Activated CD4-positive, CD25-positive, alpha-beta regulatory T cell (primary cell): ENCODE measurements at regions not wholly inside any gene's neighbourhood (a gene's known extent, or its start where the extent isn't known, plus 50 kb on each side); places are given as distances from the start of the nearest gene placed in this dataset.
"Not testable (repeated sequence)": the region's sequence is repeated elsewhere in the genome, so short reads cannot be mapped to it uniquely, and the experiment has no call there.

Source experiments
- DNase-seq, 4 experiments: peaks; one replicate each; lab custom pipeline; 2025; lab: John Stamatoyannopoulos, UW

DNA sequence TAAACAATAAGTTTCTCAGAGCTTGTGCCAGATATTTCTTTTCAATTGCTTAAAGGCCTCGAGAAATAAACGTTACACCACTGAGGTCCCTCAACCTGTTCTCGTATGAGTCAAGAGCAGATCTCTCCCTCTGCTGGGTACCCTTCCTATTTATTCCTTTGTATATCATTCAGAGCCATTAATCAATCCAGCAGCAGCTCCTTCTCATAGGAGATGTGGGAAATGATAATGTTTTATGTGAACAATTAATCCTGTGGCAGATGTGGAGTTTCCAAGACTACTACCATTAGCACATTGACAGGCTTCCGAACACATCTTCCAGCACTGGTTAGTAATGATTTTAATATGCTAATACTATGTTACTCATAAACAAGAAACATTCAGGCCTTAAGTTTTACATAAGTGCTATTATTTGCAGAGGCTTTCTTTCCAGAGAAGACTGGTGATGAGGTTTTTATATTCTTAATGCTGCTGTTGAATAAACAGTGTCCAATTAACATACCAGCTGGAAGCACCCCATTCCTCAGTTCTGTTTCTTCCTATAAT lies 196.5 kb downstream of the ZNF608 start:
- no peak for DNase-seq

DNA sequence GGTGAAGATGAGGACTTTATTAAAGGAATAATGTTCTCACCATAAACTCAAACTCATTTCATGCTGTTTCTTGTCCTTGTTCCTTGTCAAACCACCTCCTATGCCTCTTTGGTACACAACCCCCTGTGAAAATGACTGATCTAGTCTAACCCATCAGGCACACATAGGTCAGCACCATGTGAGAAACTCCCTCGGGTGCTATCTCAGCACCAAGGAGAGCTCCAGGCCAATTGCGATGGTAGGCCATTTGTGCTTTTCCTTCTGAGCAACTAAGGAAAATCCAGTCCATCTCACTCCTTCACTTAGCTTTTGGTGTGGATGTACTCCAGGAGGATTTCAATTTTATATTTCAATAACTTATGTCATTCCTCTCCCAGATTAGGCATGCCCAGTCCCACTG lies 199.8 kb downstream of the ZNF608 start:
- DNase-seq, result no peak

DNA sequence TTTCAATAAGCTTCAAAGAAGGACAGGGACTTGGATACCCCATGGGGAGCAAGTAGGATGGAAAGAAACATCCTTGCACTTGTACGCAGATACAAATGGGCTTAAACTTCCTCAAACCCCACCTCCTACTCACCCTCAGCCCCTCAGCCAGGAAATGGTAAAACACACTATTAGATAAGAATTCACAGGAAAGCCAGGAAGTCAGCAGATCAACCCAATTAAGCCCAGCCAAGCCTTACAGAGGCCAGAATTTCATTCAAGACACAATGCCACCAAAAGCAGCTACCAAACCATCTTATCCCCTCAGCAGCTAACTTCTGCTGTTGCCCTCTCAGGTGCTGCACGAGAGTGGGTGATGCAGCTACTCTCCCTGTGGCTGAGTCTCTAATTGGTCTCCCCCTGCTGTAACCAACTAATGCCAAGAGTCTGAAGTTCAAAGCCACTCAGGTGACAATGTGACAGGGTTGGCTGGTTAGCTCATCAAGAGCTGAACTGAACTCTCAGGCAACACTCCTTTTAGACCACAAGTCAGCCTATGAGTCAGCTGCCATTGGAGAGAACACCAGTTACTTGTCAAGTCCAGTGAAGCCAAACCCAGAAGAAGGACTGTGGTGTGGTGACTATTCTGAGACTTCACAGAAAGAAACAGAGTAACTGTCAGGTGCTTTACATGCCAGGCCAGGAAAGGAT lies 201.9 kb downstream of the ZNF608 start:
- DNase-seq, result no peak

DNA sequence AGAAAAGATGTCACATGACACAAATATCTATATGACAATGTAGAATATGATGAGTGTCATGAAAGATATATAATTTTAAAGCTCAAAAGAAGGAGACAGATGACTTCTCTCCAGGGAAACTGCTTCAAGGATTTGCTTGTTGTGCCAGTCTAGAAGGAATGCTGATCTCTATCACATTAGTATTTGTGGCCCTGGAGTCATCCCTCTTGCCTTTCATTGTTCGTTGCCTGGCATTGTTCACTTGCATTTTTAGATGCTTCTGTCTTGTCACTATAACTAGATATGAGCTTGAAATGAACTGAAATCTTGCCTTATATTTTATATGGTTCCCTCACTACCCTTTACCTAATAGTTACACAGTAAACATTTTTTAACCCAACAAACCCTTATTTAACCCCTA lies 207.5 kb downstream of the ZNF608 start:
- DNase-seq, result no peak

DNA sequence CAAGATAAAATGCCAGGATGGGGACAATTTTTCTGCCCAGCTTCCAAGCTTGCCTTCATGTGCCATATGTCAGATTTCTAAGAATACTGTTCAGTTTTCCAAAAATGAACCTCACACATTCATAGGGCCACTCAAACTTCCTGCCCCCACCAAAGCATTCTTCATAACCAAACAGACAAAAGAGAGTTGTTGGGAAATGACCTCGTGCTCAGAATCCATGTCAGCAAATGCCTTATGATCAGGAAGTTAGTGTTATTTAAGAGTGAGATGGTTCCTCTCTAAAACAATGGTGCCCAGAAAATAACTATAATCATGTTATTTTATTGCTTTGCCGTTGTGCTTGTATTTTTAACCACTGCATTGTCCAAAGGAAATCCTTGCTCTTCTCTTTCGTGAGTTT lies 208.2 kb downstream of the ZNF608 start:
- no peak for DNase-seq

DNA sequence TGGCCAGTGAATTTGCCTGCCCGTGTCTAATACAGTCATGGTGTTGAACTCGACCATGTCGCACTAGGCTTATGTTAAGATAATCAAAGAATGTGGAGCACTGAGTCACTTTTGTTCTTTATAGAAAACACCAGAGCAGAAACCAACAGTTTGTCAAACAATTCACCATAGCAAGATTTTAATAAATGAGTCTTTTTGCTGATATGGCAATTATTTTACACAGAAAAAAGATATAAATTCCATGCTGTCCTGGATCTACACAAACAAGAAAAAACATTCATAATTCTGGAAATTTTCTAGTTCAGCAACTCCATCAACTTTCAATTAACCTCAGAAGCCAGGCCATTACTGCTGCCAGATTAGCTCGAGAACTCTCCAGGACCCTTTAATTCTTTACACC lies 208.9 kb downstream of the ZNF608 start:
- DNase-seq, result no peak

DNA sequence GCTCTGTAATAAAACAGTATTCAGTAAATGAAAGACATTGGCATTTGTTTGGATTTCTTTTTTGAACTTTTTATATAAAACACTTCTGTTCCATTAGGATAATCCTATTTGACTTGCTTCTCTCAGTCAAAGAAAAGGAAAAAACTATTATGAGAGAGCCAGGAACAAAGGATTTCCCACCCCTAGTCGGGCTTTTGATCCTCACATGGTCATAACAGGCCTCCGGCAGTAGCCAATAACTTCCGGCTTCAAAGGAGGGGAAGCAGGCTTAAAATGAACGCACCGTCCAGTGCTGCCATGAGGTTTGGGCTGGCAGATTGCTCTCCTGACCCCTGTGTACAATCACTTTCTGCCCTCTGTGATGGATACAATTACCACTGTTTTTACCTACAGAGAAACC lies 209.3 kb downstream of the ZNF608 start:
- no peak for DNase-seq

DNA sequence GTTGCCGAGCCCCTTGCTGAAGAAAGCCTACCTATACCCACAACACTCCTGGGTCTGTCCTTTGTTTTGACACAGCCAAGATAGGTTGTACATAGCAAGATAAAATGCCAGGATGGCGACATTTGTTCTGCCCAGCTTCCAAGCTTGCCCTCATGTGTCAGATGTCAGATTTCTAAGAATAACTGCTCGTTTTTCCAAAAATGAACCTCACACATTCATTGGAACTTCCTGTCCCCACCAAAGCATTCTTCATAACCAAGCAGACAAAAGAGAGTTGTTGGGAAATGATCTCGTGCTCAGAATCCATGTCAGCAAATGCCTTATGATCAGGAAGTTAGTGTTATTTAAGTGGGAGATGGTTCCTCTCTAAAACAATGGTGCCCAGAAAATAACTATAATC lies 210.1 kb downstream of the ZNF608 start:
- no peak for DNase-seq

DNA sequence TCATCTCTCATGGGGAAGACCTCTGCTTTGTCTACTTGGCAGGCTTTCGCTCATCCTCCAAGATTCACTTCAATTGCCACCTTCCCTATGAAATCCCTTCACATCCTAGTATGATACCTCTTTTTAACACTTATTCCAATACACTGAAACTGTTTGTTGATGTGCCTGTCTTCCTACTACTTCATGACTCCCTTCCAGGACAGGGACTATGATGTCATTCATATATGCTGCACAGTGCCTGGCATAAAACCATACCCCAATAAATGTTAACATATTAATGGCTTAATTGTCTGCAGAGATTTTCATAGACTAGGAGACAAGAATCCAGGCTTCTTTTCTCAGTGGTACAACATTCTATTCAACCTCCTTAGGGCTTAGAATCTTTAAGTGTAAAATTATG lies 215.5 kb downstream of the ZNF608 start:
- no peak for DNase-seq

DNA sequence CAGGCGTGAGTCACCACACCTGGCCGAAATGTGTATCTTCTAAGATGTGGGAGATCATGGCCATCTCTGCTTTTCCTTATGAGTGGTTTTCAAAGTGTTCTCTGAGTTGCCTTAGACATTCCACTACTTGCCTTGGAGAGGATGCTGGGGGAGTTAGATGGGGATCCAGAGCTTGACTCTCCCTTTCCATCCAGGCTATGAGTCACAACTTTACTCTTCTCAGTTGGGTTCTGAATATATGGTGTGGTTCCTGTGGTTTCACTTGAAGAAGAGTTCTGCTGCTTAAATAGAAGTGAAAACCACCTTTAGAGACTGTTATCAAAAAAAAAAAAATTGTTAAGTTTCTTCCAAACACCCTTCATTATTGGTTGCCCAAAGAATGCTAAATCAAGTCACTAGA lies 217.6 kb downstream of the ZNF608 start:
- no peak for DNase-seq

DNA sequence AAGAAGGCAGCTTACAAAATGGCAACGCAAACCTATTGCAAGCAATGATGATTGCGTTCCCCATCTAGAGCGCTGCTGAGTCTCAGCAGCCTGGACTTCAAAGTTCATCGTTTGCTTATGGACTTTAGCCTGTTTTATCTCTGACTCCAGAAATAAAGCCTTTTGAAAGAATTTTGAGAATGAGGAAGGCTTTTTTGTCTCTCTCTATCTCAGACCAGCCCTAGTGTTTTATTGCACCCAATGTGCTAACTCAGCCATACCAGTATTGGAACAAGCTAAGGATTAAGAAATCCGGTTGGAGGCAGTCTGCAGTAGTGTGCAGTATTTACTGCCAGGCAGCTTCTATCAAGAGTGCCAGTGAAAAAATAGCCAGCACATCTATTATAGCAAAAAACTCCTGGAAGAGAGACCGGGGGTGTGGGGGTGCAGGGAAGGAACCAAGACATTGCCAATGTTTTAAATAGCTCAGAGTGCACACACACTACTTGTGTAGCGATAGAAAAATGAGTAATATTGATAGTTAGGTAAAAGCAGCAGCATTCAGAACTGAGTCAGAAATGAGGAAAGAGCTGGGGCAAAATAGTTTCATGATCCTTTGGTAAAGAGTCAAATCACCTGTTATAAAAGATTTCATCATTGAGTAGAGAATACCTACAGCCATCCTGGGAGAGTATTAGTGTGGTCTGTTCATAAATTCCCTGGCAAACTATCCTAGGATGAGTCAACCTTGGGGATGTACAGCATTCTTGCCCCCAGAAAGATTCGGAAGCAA lies 219.0 kb downstream of the ZNF608 start:
- no peak for DNase-seq

DNA sequence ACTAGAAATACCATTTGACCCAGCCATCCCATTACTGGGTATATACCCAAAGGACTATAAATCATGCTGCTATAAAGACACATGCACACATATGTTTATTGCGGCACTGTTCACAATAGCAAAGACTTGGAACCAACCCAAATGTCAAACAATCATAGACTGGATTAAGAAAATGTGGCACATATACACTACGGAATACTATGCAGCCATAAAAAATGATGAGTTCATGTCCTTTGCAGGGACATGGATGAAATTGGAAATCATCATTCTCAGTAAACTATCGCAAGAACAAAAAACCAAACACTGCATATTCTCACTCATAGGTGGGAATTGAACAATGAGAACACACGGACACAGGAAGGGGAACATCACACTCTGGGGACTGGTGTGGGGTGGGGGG lies 220.4 kb downstream of the ZNF608 start:
- not testable (repeated sequence) for DNase-seq

DNA sequence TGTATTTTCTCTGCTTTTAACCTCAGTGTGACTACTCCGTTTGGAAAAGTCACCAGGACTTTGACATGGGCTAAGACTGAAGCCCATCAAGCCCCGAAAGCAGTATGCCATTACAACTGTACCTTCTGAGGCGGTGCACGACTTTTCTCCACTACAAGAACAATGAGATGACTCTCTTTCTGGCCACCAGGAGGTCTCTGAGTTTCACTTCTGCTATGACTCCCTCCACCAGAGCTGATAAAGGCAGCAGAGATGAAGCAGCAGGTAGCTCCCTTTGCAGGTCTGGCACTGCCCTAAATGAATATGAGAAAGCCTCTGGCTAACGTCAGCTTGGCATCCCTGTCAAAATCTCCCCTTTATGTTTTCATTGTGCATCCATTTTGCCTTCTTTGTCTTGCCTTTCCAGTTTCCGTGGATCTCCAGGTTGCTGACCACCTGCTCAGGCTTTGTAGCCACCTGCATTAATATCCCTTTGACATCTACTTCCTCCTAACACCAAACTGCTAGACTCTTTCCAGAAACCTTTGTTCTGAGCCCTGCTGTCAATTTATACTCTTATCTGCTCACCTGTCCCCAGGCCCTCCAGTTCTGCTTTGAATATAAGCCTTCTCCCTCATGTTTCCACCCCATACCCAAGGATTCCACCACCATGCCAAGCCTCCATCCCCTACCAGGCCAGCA lies 221.7 kb downstream of the ZNF608 start:
- DNase-seq, result no peak

DNA sequence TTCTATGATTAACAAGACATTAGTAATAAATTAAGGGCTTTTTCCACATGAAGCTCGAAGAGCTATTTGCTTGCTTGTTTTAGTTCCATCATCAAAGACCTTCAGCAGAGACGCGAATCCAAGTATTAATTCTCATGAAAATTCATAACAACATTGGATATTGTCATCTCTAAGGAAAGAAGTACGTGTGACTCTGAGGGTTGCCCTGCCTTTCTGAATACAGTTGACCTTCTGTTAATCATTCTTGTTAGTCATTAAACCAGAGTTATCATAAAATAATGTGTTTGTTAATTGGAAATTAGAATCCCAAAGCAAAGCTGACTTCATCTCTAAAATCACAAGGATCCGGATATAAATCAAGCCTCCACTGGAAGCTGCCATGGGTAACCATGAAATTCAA lies 222.5 kb downstream of the ZNF608 start:
- no peak for DNase-seq

DNA sequence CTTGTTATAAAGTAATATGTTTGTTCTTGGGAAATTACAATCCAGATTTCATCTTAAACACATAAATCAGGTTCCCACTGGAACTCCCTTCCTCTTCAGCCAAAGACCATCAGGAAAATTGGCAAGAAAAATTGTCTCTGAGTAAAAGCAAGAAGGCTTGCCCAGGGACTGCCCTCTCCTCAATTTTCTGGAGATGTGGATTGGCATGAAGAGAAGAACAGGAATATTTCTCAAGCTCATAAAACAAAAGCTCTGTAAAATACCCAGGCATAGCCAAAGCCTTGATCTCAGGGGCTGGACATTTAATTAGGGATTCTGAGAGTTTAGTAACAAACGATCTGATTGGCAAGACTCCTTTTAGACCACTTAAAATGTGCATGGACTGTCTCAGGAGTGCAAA lies 223.4 kb downstream of the ZNF608 start:
- no peak for DNase-seq

DNA sequence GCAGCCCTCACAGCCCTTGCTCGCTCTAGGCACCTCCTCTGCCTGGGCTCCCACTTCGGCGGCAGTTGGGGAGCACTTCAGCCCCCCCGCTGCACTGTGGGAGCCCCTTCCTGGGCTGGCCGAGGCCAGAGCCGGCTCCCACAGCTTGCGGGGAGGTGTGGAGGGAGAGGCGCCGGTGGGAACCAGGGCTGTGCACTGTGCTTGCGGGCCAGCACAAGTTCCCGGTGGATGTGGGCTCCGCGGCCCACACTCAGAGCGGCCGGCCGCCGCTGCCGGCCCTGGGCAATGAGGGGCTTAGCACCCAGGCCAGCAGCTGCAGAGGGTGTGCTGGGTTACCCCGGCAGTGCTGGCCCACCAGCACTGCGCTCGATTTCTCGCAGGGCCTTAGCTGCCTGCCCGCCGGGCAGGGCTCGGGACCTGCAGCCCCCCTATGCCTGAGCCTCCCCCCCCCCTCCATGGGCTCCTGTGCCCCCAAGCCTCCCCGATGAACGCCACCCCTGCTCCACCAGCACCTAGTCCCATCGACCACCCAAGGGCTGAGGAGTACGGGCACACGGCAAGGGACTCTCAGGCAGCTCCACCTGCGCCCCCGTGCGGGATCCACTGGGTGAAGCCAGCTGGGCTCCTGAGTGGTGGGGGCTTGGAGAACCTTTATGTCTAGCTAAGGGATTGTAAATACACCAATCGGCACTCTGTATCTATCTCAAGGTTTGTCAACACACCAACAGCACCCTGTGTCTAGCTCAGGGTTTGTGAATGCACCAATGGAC lies 224.8 kb downstream of the ZNF608 start:
- no peak for DNase-seq

DNA sequence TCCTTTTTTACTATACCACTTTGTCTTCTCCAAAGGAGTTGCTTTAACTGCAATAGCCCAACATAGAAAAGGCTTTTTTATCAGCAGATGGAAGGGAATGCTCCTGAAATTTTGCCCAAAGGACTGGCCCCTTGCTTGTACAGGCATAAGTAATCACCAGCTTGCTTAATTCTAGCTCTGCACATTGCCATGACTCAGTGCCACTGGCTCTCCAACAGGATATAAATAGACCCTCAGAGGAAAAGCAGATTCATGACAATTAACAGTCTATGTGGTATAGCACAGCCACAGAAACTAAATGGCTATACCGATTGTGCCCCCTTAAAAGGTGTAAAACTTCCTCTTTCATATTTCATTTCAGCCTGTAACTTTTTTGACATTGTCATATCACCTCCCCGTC lies 227.0 kb downstream of the ZNF608 start:
- DNase-seq, result no peak

DNA sequence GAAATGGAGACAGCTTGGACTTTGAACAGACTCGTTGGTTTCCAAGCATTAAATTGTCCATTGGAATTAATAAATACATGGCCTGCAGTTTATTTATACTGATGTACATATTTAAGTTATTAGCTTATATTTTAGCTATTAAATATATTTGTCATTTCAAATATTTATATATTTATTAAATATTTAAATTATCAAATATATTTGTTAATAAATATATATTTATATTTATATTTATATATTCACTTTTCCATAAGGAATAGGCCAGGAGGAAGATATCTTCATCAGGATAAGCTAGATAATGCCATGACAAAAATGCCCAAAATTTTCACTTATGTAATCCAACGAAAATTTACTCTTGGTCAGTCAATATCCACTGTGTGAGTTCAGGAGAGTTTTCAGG lies 229.9 kb downstream of the ZNF608 start:
- DNase-seq, result no peak

DNA sequence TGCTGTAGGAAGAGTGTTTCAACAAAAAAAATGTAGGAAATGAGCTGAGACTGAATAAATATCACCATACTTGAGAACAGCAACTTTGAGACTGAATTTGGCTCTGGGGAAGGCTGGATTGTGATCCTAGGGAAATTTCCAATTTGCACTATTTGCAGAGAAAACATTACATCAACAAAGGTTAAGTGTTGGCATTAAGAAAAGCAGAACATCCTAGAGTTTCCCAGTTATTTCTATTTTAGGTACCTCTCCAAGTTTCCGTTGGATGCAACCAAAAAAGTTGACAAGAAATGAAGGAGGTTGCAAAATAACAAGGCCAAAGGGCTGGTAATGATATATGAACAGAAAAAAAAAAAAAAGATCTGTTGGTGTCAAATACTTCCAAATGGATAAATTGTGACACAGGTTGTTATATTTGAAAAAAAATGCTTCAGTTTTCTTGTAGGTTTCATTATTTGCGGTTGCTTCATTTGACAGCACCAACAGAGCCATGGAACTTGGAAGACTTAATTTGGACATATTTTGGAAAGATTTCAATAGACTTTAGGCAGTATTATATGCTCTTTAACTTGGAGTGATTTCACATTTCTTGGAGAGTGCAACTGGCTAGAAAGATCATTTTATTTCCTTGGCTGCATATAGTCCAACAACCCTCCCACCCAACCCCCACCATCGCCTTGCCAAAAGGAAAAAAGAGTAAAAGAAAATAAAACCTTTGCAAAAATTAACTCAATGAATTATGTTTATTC lies 230.8 kb downstream of the ZNF608 start:
- no peak for DNase-seq

DNA sequence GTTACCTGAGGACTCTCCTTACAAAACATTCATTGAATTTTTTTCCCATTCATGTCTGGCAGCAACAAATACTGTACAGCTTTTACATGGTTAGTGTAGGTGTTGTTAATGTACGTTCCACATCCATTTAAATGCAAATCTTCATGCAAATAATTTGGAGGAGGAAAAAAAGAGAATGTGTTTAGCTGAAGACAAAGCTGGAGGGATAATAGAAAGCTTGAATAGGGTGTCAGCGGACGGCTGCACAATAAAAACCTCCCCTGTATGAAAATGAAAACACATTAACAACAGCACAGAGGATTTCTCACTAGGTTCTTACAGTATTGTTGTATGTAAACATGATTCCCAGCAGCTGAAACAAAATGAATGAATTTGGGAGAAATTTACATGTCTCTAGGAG lies 231.5 kb downstream of the ZNF608 start:
- no peak for DNase-seq

DNA sequence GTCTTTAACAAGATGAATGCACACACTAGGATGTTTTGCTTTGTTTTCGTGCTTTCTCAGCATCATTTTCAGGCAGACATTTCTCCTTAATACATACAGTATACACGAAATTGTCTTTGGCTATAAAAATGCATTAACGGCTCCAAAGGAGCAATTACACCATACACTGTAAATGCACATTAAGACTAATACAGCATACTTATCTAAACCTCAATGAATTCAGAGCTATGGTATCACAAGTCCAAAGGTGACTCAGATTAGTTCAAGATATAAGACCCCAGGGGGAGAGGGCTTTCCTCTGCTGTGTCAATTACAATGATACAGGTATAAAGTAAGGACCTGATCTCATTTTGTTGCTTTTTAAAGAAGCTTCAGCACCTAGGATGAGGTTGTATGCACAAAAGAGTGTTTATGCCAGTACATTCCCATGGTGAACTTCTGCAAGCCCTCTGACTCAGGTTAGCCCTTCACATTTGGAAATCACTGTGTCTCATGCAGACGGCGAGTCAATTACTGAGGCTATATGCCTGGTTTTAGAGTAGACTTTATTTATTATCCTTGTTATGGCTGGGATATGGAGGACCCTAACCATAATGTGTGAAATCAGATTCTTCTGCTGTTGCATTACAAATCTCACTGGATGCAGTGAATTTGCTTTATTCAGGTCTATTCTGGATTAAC lies 233.3 kb downstream of the ZNF608 start:
- no peak for DNase-seq
